ENCODE measurements at regions not wholly inside any gene's neighbourhood (a gene's known extent, or its start where the extent isn't known, plus 50 kb on each side); places are given as distances from the start of the nearest gene placed in this dataset.

DNA sequence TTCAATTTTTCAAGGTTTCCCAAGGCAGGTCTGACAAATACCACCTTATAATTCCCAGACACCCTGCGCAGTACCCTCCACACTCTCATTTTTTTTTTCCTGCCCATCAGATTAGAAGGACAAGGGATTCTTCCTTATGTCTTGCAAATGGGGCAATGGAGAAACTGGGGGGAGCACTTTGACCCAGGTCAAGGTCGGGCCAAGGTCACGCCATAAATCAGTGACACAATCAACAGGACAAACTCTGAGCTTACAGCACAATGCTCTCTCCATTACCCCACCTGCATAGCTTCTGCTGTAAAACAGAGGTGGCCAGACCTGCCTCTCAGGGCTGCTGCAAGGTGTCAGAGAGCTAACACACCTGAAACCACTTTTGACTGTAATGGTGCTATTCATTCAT, 254.4 kb upstream of the ZMIZ1 start:
- H3K9me3 ChIP-seq = no peaks in the 10 kb centered on the region
- H3K4me3 ChIP-seq = no peak overlapping the region
- TF ChIP-seq, protein P1, sequence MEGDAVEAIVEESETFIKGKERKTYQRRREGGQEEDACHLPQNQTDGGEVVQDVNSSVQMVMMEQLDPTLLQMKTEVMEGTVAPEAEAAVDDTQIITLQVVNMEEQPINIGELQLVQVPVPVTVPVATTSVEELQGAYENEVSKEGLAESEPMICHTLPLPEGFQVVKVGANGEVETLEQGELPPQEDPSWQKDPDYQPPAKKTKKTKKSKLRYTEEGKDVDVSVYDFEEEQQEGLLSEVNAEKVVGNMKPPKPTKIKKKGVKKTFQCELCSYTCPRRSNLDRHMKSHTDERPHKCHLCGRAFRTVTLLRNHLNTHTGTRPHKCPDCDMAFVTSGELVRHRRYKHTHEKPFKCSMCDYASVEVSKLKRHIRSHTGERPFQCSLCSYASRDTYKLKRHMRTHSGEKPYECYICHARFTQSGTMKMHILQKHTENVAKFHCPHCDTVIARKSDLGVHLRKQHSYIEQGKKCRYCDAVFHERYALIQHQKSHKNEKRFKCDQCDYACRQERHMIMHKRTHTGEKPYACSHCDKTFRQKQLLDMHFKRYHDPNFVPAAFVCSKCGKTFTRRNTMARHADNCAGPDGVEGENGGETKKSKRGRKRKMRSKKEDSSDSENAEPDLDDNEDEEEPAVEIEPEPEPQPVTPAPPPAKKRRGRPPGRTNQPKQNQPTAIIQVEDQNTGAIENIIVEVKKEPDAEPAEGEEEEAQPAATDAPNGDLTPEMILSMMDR (IDR thresholded peaks at IDR 0.05) = no peak
- TF ChIP-seq POLR2AphosphoS5 (IDR thresholded peaks at IDR 0.05) (no peak), POLR2A (IDR thresholded peaks at IDR 0.05) (no peak), EP300 (IDR thresholded peaks at IDR 0.05) (no peak)
- WGBS = 82% methylated on average over 3 of the region's 3 CpGs
- peaks cover 7% of the 10 kb centered on the region for H3K4me1 ChIP-seq
- no peak overlapping the region for H3K27ac ChIP-seq
- no peaks in the 10 kb centered on the region for H3K36me3 ChIP-seq
- no peaks in the 10 kb centered on the region for H3K27me3 ChIP-seq
- no peak for DNase-seq (ENCODE audit: low spot score in 2 of 2)

DNA sequence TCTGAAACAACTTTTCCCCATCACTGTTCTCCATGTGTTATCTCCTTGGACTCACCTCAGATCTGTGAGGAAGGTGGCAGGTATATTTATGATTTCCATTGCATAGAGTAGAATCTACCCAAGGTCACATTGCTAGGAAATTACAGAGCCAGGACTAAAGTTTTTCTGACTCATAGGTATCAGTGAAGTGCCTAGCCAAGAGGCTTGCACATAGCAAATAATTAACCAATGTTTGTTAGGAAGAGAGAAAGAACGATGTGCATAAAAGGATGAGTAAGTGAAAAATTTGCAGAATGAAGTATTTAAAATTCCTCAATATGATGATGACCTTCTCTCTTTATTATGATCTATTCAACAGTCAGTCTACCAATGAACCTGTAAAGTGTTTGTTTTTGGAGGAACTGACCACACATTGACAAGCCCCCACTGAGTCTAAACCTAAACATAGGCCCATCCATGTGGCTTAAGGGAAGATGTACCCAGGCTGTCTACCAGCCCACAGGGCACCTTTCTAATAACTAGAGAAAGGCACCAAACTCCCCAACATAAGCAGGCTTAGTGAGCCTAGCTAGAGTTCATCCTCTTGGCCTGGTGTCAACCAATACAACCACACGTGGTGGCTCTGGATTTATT, 252.9 kb upstream of the ZMIZ1 start:
- Histone ChIP-seq H3K27ac (no peak overlapping the region), H3K9me3 (no peaks in the 10 kb centered on the region)

DNA sequence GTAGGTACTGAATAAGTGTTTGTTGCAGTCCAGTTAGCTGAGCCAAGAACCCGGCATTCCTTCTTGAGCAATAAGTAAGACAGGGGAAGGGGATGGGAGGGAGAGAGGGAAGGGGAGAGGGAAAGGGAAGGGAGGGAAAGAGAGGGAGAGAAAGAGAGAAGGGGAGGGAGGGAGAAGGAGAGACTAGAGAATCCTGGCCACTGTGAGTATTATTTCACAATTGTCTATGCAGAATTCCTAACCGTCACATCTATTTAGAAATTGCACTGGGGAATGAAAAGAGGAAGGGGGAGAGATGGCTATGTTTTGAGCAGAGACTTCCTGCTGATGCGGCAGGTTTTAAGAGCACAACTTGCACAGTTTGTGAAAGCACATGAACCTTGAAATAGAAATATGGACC, 251.4 kb upstream of the ZMIZ1 start:
- Histone ChIP-seq H3K27ac (no peak overlapping the region), H3K4me1 (peaks cover 7% of the 10 kb centered on the region), H3K36me3 (no peaks in the 10 kb centered on the region), H3K27me3 (no peaks in the 10 kb centered on the region), H3K4me3 (no peak overlapping the region), H3K9me3 (no peaks in the 10 kb centered on the region)
- TF ChIP-seq EP300 (IDR thresholded peaks at IDR 0.05) (no peak), POLR2A (IDR thresholded peaks at IDR 0.05) (no peak), POLR2AphosphoS5 (IDR thresholded peaks at IDR 0.05) (no peak)
- TF ChIP-seq, protein P1 (IDR thresholded peaks at IDR 0.05) = no peak
- WGBS = 50% methylated on average over 3 of the region's 3 CpGs
- no peak for DNase-seq (ENCODE audit: low spot score in 2 of 2)

More for the DNA sequence above, 252.9 kb upstream of the ZMIZ1 start:
- Histone ChIP-seq H3K36me3 (no peaks in the 10 kb centered on the region), H3K27me3 (no peaks in the 10 kb centered on the region), H3K4me3 (no peak overlapping the region), H3K4me1 (peaks cover 7% of the 10 kb centered on the region)
- TF ChIP-seq, protein P1 (IDR thresholded peaks at IDR 0.05) = no peak
- TF ChIP-seq POLR2A (IDR thresholded peaks at IDR 0.05) (no peak), EP300 (IDR thresholded peaks at IDR 0.05) (no peak), POLR2AphosphoS5 (IDR thresholded peaks at IDR 0.05) (no peak)
- DNase-seq (ENCODE audit: low spot score in 2 of 2) = no peak
- 72% methylated on average over 2 of the region's 2 CpGs for WGBS

- DNase-seq (ENCODE audit: low spot score in 2 of 2) = no peak
- H3K27ac ChIP-seq = no peak overlapping the region
- H3K27me3 ChIP-seq = no peaks in the 10 kb centered on the region
- no peaks in the 10 kb centered on the region for H3K9me3 ChIP-seq
- TF ChIP-seq EP300 (IDR thresholded peaks at IDR 0.05) = no peak
- TF ChIP-seq, protein P1 (IDR thresholded peaks at IDR 0.05) = no peak
- no peak for TF ChIP-seq POLR2AphosphoS5 (IDR thresholded peaks at IDR 0.05)
- TF ChIP-seq POLR2A (IDR thresholded peaks at IDR 0.05) = no peak
- no peak overlapping the region for H3K4me3 ChIP-seq
- H3K4me1 ChIP-seq = peaks cover 7% of the 10 kb centered on the region
- no peaks in the 10 kb centered on the region for H3K36me3 ChIP-seq
- WGBS = 88% methylated on average over 3 of the region's 3 CpGs
Observed at GRCh38 chr10:78817804-78818203, 251.0 kb upstream of the ZMIZ1 start.

- Histone ChIP-seq H3K9me3 (no peaks in the 10 kb centered on the region), H3K4me1 (peaks cover 7% of the 10 kb centered on the region), H3K4me3 (no peak overlapping the region), H3K27ac (no peak overlapping the region), H3K27me3 (no peaks in the 10 kb centered on the region), H3K36me3 (no peaks in the 10 kb centered on the region)
- 94% methylated on average over 7 of the region's 7 CpGs for WGBS
- TF ChIP-seq EP300 (IDR thresholded peaks at IDR 0.05) = no peak
- TF ChIP-seq, protein P1 (IDR thresholded peaks at IDR 0.05) = no peak
- no peak for TF ChIP-seq POLR2A (IDR thresholded peaks at IDR 0.05)
- no peak for TF ChIP-seq POLR2AphosphoS5 (IDR thresholded peaks at IDR 0.05)
- DNase-seq (ENCODE audit: low spot score in 2 of 2) = no peak
Observed at GRCh38 chr10:78819361-78820006, 249.3 kb upstream of the ZMIZ1 start.

Measured in suprapubic skin (tissue), 4 donors.